AG09319 (cell line): ENCODE measurements at regions not wholly inside any gene's neighbourhood (a gene's known extent, or its start where the extent isn't known, plus 50 kb on each side); places are given as distances from the start of the nearest gene placed in this dataset.

Experiments used
- DNase-seq: peaks from one replicate; pipeline ENCODE4 v3.0.0-alpha.2; 2010; ENCODE audit warnings: low read depth; ENCODE audit errors: extremely low read depth
- TF ChIP-seq, protein P1 (sequence below): IDR thresholded peaks from 2 replicates; pipeline ENCODE4 v1.5.1; 2011; ENCODE audit warnings: low read depth, mild to moderate bottlenecking, inconsistent platforms, low read length, moderate library complexity

- TF ChIP-seq, protein P1, sequence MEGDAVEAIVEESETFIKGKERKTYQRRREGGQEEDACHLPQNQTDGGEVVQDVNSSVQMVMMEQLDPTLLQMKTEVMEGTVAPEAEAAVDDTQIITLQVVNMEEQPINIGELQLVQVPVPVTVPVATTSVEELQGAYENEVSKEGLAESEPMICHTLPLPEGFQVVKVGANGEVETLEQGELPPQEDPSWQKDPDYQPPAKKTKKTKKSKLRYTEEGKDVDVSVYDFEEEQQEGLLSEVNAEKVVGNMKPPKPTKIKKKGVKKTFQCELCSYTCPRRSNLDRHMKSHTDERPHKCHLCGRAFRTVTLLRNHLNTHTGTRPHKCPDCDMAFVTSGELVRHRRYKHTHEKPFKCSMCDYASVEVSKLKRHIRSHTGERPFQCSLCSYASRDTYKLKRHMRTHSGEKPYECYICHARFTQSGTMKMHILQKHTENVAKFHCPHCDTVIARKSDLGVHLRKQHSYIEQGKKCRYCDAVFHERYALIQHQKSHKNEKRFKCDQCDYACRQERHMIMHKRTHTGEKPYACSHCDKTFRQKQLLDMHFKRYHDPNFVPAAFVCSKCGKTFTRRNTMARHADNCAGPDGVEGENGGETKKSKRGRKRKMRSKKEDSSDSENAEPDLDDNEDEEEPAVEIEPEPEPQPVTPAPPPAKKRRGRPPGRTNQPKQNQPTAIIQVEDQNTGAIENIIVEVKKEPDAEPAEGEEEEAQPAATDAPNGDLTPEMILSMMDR = no peak
- no peak for DNase-seq
Observed at GRCh38 chr2:19287324-19287723, 71.1 kb downstream of the OSR1 start.

- DNase-seq = no peak
- TF ChIP-seq, protein P1 = no peak
Observed at GRCh38 chr2:19282305-19282704, 76.1 kb downstream of the OSR1 start.

DNA sequence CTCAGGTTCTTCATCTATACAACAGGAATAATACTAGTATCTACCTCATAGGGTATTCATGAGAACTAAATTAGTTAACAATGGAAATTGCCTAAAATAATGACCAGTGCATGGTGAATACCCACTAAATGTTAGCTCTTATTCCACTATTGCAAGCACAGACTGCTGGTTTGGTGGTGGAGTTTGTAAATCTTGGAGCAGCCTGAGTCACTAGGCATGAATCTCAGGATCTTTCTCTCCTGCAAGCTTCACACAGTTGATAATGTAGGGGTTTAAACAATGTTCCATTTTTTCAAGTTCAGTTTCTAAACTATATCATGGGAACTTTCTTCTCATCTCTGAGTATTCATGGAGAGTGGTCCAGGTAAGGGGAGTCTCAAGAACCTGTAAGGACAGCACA lies 84.0 kb downstream of the OSR1 start:
- TF ChIP-seq, protein P1 = no peak
- no peak for DNase-seq

GRCh38 chr2:19272941-19273470 lies 85.4 kb downstream of the OSR1 start:
- DNase-seq = no peak
- TF ChIP-seq, protein P1 = no peak

DNA sequence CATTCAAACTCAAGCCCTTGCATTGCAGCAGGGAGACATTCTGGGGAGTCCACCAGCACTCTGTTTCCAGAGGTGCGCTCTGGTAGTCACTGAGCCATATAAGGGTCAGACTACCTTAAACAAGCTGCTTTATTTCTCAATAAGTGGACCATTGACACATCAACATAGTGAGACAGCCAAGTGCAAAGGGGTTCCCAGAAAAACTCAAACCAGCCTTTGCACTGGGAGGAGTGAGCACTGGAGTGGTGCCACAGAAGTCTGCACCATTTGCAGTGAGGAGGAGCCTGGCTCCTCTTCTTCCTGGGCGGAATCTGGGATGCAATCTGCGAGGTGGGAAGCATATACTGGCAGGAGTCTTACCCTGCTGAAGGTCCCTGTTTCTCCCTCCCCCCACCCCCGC lies 86.4 kb downstream of the OSR1 start:
- TF ChIP-seq, protein P1 = no peak
- DNase-seq = no peak

DNA sequence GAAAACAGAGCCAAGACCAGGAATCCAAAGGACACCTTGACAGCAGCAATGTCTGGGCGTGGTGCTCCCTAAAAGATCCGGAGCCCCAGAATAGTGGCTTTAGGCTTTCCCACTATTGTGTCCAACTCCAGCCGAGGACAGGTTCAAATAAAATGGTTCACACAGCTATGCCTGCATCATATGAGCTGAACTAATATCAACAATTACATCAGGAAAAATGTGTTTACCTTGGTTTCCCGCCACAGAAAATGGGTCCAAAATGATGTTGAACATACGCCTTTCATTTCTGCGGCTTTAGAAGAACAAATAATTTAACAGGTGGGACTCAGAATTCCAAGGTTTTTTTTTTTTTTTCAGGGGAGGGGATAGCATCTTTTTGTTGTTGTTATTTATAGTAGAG lies 93.6 kb downstream of the OSR1 start:
- TF ChIP-seq, protein P1 = no peak
- DNase-seq = no peak

- TF ChIP-seq, protein P1 = no peak
- DNase-seq = no peak
Observed at GRCh38 chr2:19262150-19262549, 96.3 kb downstream of the OSR1 start.
